Right lobe of liver (tissue), 6 donors: ENCODE measurements at regions not wholly inside any gene's neighbourhood (a gene's known extent, or its start where the extent isn't known, plus 50 kb on each side); places are given as distances from the start of the nearest gene placed in this dataset.

Experiments used
- ATAC-seq, 4 donors: fragments of 200-7000 bp; cut with Tn5 transposase; one replicate each; pipeline ENCODE4 v1.9.1; 2020; ENCODE audit warnings: mild to moderate bottlenecking in 4 of 4, moderate library complexity in 4 of 4
- DNase-seq, 3 donors: peaks; one replicate each; pipeline ENCODE4 v3.0.0-alpha.2; 2020
- H3K27ac ChIP-seq, 3 donors: fragments of 200-600 bp; one replicate each; pipeline ENCODE4 v1.8.0; 2022
- H3K27me3 ChIP-seq, 2 donors: fragments of 200-600 bp; one replicate each; pipeline ENCODE4 v1.8.0; 2022
- H3K36me3 ChIP-seq, 4 donors: fragments of 200-600 bp; sonication (generic) in 1 of 4; one replicate each; pipeline versions ENCODE4 v1.5.1 to v1.8.0; 2017 to 2022; ENCODE audit warnings: control low read depth in 1 of 4
- H3K4me1 ChIP-seq, 4 donors: fragments of 200-600 bp; sonication (generic) in 1 of 4; one replicate each; pipeline versions ENCODE4 v1.5.1 to v1.8.0; 2017 to 2022; ENCODE audit warnings: control low read depth in 1 of 4
- H3K4me3 ChIP-seq, 3 donors: fragments of 200-600 bp; one replicate each; pipeline ENCODE4 v1.8.0; 2022
- H3K9me3 ChIP-seq, 4 donors: fragments of 200-600 bp; sonication (generic) in 1 of 4; one replicate each; pipeline versions ENCODE4 v1.5.1 to v1.8.0; 2017 to 2022; ENCODE audit warnings: control low read depth in 1 of 4
- CTCF ChIP-seq, 4 donors: fragments of 200-600 bp in 3 of 4; fragments of 450-650 bp in 1 of 4; IDR thresholded peaks; one replicate each; pipeline versions ENCODE4 v1.5.1 to v1.8.0; 2016 to 2022; ENCODE audit warnings: antibody characterized with exemption in 4 of 4, mild to moderate bottlenecking in 2 of 4
- POLR2A ChIP-seq: fragments of 450-650 bp; IDR thresholded peaks from one replicate; pipeline ENCODE4 v1.6.1; 2017; ENCODE audit warnings: antibody characterized with exemption, mild to moderate bottlenecking
- WGBS: methylation state at CpG from one replicate; pipeline ENCODE4 v1.1.6; 2018; ENCODE audit warnings: low coverage, low lambda C conversion rate; ENCODE audit not compliant: insufficient coverage; ENCODE audit errors: missing lambda C conversion rate; 5-methylcytosine and 5-hydroxymethylcytosine counted together
- intact Hi-C, 2 donors: fragments of 100-400 bp; cut with DNase I; formaldehyde crosslinking; loops; one replicate each; pipeline versions ENCODE4 v1.11.2 to v1.14.1; 2022
- donor health status: DM: no; HTN: yes; CAD: no.
- donor health status: DM: no; HTN: no; CAD: no.
- donor health status: DM: no; HTN: no; CAD: no.
- donor health status: DM: no; HTN: yes; CAD: no.
- donor health status: DM: no; HTN: yes; CAD: no.

DNA sequence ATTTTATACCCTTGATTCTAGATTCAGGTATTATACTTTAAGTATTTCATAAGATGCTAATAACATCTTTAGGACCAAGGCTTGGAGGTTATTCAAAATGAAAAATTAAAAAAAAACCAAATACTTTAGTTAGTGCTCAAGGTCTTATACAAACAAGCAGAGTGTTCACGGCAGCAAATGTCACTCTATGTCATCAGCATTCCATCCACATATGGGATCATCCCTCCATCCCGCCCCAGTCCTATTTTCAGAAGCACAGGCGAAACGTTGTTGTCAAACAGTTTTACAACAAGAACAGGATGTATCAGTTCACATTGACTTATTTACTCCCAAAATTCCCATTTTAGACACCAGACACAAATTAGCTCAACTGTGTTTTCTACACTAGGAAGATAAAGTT, 83.7 kb downstream of the DSEL start:
- no peaks in the 10 kb centered on the region for H3K27me3 ChIP-seq
- DNase-seq (no peak), ATAC-seq (no peak)
- no peak for TF ChIP-seq CTCF (IDR thresholded peaks at IDR 0.05)
- no peak for TF ChIP-seq POLR2A
- H3K4me3 ChIP-seq = no peak overlapping the region
- no peak overlapping the region for H3K27ac ChIP-seq
- no peaks in the 10 kb centered on the region for H3K36me3 ChIP-seq
- H3K9me3 ChIP-seq = no peaks in the 10 kb centered on the region
- WGBS = 40% methylated on average over 4 of the region's 4 CpGs
- H3K4me1 ChIP-seq = no peaks in the 10 kb centered on the region
- intact Hi-C loops = no loop called here

DNA sequence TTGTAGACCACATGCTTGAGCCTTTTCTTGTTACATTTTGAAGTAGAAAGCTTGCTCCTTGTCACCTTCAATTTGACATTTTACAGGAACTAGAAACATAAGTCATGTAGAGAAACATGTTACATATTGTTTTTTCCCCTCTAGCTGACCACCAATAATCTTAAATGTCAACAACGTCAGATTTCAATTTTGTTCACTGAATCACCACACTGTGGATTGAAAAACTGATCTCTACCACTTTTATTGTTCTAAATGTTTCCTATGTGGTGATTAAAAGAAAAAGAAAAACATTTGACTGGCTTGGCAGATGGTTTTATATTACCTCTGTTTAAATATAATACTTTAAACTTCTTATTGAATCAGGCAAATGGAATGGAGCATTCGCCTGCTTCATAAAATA, 87.7 kb downstream of the DSEL start:
- Histone ChIP-seq H3K27ac (no peak overlapping the region), H3K36me3 (no peaks in the 10 kb centered on the region), H3K27me3 (no peaks in the 10 kb centered on the region), H3K4me3 (no peak overlapping the region), H3K9me3 (no peaks in the 10 kb centered on the region), H3K4me1 (no peaks in the 10 kb centered on the region)
- WGBS = 64% methylated on average over 2 of the region's 2 CpGs
- ATAC-seq (no peak), DNase-seq (no peak)
- no peak for TF ChIP-seq CTCF (IDR thresholded peaks at IDR 0.05)
- no peak for TF ChIP-seq POLR2A
- intact Hi-C loops = no loop called here

DNA sequence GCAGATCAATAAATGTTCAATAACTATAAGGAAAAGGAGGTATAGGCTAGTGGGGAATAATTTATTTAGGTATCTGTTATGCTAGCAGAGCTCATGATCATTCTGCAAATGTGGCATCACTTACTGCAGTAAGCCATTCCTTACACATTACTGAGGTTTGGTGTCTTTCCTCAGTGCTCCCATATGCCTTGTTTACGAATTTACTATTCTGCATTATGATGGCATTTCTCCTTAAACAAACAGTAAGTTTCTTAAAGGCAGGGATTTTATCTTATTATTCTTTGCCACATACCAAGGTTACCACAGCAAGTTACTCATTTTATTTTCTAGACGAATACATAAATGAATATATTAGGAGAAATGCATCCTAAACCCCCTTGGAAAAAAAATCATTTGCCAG, 88.4 kb downstream of the DSEL start:
- no peak overlapping the region for H3K4me3 ChIP-seq
- H3K9me3 ChIP-seq = no peaks in the 10 kb centered on the region
- DNase-seq = no peak
- H3K27ac ChIP-seq = no peak overlapping the region
- TF ChIP-seq POLR2A (no peak), CTCF (IDR thresholded peaks at IDR 0.05) (no peak)
- intact Hi-C loops = no loop called here
- WGBS = 29% methylated on average over 2 of the region's 2 CpGs
- no peaks in the 10 kb centered on the region for H3K27me3 ChIP-seq
- H3K4me1 ChIP-seq = no peaks in the 10 kb centered on the region
- no peaks in the 10 kb centered on the region for H3K36me3 ChIP-seq
- ATAC-seq = no peak

- Histone ChIP-seq H3K9me3 (no peaks in the 10 kb centered on the region), H3K4me1 (no peaks in the 10 kb centered on the region), H3K4me3 (no peak overlapping the region), H3K36me3 (no peaks in the 10 kb centered on the region), H3K27me3 (no peaks in the 10 kb centered on the region), H3K27ac (no peak overlapping the region)
- intact Hi-C loops = no loop called here
- ATAC-seq = no peak
- no peak for TF ChIP-seq POLR2A
- no peak for TF ChIP-seq CTCF (IDR thresholded peaks at IDR 0.05)
- 65% methylated on average over 5 of the region's 5 CpGs for WGBS
- DNase-seq = no peak
Observed at GRCh38 chr18:67426486-67426885, 90.0 kb downstream of the DSEL start.

- Histone ChIP-seq H3K9me3 (no peaks in the 10 kb centered on the region), H3K36me3 (no peaks in the 10 kb centered on the region), H3K27ac (no peak overlapping the region), H3K4me1 (no peaks in the 10 kb centered on the region), H3K4me3 (no peak overlapping the region), H3K27me3 (no peaks in the 10 kb centered on the region)
- TF ChIP-seq CTCF (IDR thresholded peaks at IDR 0.05) (no peak), POLR2A (no peak)
- ATAC-seq (no peak), DNase-seq (no peak)
- intact Hi-C loops = no loop called here
Observed at GRCh38 chr18:67425672-67426071, 90.8 kb downstream of the DSEL start.
